GM10248 (cell line): ENCODE measurements at regions not wholly inside any gene's neighbourhood (a gene's known extent, or its start where the extent isn't known, plus 50 kb on each side); places are given as distances from the start of the nearest gene placed in this dataset.

Experiments used
- CTCF ChIA-PET: fragments of 300-600 bp; sonication (Branson Sonifier 250); formaldehyde crosslinking; extraction: SDS; loops from one replicate; lab custom pipeline; 2021; ENCODE audit warnings: antibody characterized with exemption; lab: Yijun Ruan, JAX
- POLR2A ChIA-PET: fragments of 350-650 bp; sonication (Branson Sonifier 250); formaldehyde crosslinking; extraction: SDS; loops from one replicate; lab custom pipeline; 2020; ENCODE audit warnings: antibody characterized with exemption; lab: Yijun Ruan, JAX
- DNase-seq: peaks from one replicate; pipeline ENCODE4 v3.0.0; 2012; ENCODE audit errors: extremely low spot score
- TF ChIP-seq, protein P1 (sequence below): IDR thresholded peaks from 2 replicates; pipeline ENCODE4 v1.5.1; 2012; ENCODE audit warnings: mild to moderate bottlenecking, low read depth; ENCODE audit errors: extremely low read depth, missing control alignments, control extremely low read depth

DNA sequence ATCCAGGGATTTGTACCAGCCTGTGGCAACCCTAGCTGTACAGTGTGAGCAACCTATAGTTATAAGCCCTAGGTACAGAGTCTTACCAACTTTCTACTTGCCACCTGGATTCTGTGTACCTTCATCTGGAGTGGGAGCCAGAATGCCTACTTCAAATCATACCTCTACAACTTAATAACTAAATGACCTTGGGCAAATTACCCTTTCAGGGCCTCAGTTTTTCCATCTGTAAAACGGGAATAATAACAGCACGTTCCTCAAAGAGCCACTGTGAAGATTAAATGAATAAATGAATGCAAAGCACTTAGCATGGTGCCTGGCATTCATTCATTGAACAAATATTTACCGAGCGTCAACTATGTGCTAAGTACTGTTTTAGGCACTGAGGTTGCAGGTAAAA lies 50.7 kb upstream of the FAM210B start:
- CTCF ChIA-PET = interaction anchor here (1.4 kb wide), 1 partner anchor 9 kb away, joined by 3 read pairs; no protein-coding TSS in a partner anchor

More for the DNA sequence above, 50.7 kb upstream of the FAM210B start:
- TF ChIP-seq, protein P1, sequence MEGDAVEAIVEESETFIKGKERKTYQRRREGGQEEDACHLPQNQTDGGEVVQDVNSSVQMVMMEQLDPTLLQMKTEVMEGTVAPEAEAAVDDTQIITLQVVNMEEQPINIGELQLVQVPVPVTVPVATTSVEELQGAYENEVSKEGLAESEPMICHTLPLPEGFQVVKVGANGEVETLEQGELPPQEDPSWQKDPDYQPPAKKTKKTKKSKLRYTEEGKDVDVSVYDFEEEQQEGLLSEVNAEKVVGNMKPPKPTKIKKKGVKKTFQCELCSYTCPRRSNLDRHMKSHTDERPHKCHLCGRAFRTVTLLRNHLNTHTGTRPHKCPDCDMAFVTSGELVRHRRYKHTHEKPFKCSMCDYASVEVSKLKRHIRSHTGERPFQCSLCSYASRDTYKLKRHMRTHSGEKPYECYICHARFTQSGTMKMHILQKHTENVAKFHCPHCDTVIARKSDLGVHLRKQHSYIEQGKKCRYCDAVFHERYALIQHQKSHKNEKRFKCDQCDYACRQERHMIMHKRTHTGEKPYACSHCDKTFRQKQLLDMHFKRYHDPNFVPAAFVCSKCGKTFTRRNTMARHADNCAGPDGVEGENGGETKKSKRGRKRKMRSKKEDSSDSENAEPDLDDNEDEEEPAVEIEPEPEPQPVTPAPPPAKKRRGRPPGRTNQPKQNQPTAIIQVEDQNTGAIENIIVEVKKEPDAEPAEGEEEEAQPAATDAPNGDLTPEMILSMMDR = no peak
- DNase-seq = no peak
- POLR2A ChIA-PET = no interaction called here
